T-cell (primary cell): ENCODE measurements at regions not wholly inside any gene's neighbourhood (a gene's known extent, or its start where the extent isn't known, plus 50 kb on each side); places are given as distances from the start of the nearest gene placed in this dataset.

Source experiments
- ATAC-seq, 4 experiments: fragments of 200-7000 bp in 3 of 4; fragments of 150-1000 bp in 1 of 4; cut with Tn5 transposase; replicated peaks in 1 of 4; 1 replicate in 3 of 4; 2 replicates in 1 of 4; pipeline ENCODE4 v1.10.0; 2021; ENCODE audit warnings: moderate library complexity in 3 of 4, mild to moderate bottlenecking in 2 of 4, moderate number of reproducible peaks in 1 of 4
- CTCF ChIA-PET, 2 donors: fragments of 300-600 bp; sonication (Branson Sonifier 250); formaldehyde crosslinking; loops; one replicate each; lab custom pipeline; 2022; ENCODE audit warnings: antibody characterized with exemption in 2 of 2; lab: Charles Lee
- POLR2A ChIA-PET, 2 donors: fragments of 300-600 bp; sonication (Branson Sonifier 250); formaldehyde crosslinking; loops; one replicate each; lab custom pipeline; 2022; ENCODE audit warnings: antibody characterized with exemption in 2 of 2; lab: Charles Lee
- DNase-seq, 35 experiments: peaks; one replicate each; pipeline versions ENCODE4 v3.0.0 to v3.0.0-alpha.2; 2013 to 2023
- H3K27ac ChIP-seq: one replicate; pipeline ENCODE4 v1.5.1; 2013; ENCODE audit warnings: low read length
- H3K27me3 ChIP-seq, 2 experiments: replicated peaks in 1 of 2; 1 replicate in 1 of 2; 2 replicates in 1 of 2; pipeline versions ENCODE4 v1.6.1 to v1.7.0; 2013; ENCODE audit warnings: low read length in 1 of 2, mixed read lengths in 1 of 2; ENCODE audit not compliant: control insufficient read depth in 2 of 2, insufficient read depth in 2 of 2; ENCODE audit errors: extremely low read depth in 1 of 2
- H3K36me3 ChIP-seq, 2 donors: 1 replicate in 1 of 2; 2 replicates in 1 of 2; pipeline versions ENCODE4 v1.6.1 to v1.7.0; 2013; ENCODE audit warnings: low read length in 1 of 2; ENCODE audit not compliant: control insufficient read depth in 2 of 2, insufficient read depth in 1 of 2; ENCODE audit errors: extremely low read depth in 1 of 2
- H3K4me1 ChIP-seq, 2 experiments: 1 replicate in 1 of 2; 2 replicates in 1 of 2; pipeline versions ENCODE4 v1.6.1 to v1.7.0; 2013; ENCODE audit warnings: low read length in 2 of 2, mixed read lengths in 1 of 2; ENCODE audit not compliant: insufficient read depth in 2 of 2, control insufficient read depth in 1 of 2; ENCODE audit errors: extremely low read depth in 1 of 2
- H3K4me3 ChIP-seq, 2 donors: 1 replicate in 1 of 2; 2 replicates in 1 of 2; pipeline versions ENCODE4 v1.5.1 to v1.7.0; 2013; ENCODE audit warnings: mild to moderate bottlenecking in 2 of 2, low read length in 1 of 2, moderate library complexity in 1 of 2; ENCODE audit not compliant: control insufficient read depth in 1 of 2; ENCODE audit errors: extremely low read depth in 1 of 2
- H3K9me3 ChIP-seq: 2 replicates; pipeline ENCODE4 v1.7.0; 2013
- H3K27ac Mint-ChIP-seq, 2 donors: one replicate each; pipeline ENCODE4 v1.8.0; 2020 to 2021; ENCODE audit warnings: mild to moderate bottlenecking in 2 of 2, mixed read lengths in 2 of 2
- H3K27me3 Mint-ChIP-seq, 2 donors: one replicate each; pipeline ENCODE4 v1.8.0; 2021 to 2022; ENCODE audit warnings: mixed read lengths in 2 of 2
- H3K36me3 Mint-ChIP-seq: one replicate; pipeline ENCODE4 v1.8.0; 2021; ENCODE audit warnings: mixed read lengths
- H3K4me1 Mint-ChIP-seq, 3 donors: one replicate each; pipeline ENCODE4 v1.8.0; 2020 to 2022; ENCODE audit warnings: mixed read lengths in 3 of 3, mild to moderate bottlenecking in 1 of 3
- H3K4me3 Mint-ChIP-seq, 3 donors: one replicate each; pipeline ENCODE4 v1.8.0; 2020 to 2022; ENCODE audit warnings: mild to moderate bottlenecking in 3 of 3, mixed read lengths in 3 of 3, moderate library complexity in 3 of 3
- H3K9me3 Mint-ChIP-seq, 3 donors: one replicate each; pipeline ENCODE4 v1.8.0; 2020 to 2022; ENCODE audit warnings: mixed read lengths in 3 of 3
- WGBS: methylation state at CpG from one replicate; pipeline ENCODE4 v1.1.5; 2013; ENCODE audit warnings: missing lambda C conversion rate; ENCODE audit not compliant: insufficient coverage; 5-methylcytosine and 5-hydroxymethylcytosine counted together

DNA sequence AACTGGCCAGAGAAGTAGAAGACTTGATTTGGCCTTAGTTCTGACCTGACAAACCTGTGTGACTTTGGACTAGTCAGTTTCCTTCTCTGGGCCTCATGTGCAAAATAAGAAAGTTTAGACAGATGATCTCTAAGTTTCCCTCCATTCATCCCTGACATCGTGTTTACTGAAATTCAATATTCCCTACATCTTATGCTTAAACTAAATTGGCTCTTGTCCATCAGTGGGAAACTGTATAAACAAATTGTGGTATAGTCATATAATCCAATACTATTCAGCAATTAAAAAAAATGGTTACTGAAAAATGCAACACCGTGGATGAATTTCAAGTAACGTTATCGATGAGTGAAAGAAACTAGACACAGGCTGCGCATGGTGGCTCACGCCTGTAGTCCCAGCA is 64.4 kb upstream of the HRH1 start:
- no peaks in the 10 kb centered on the region for H3K36me3 Mint-ChIP-seq
- no peaks in the 10 kb centered on the region for H3K4me1 Mint-ChIP-seq
- H3K27me3 ChIP-seq, result peaks cover 0 to 9% of the 10 kb centered on the region in 2 experiments
- H3K36me3 ChIP-seq, result no peaks in the 10 kb centered on the region
- DNase-seq, result no peak
- no peak overlapping the region for H3K27ac ChIP-seq
- 93% methylated on average over 5 of the region's 6 CpGs for WGBS
- no peaks in the 10 kb centered on the region for H3K4me1 ChIP-seq
- H3K27ac Mint-ChIP-seq, result no peak overlapping the region
- no peak overlapping the region for H3K4me3 ChIP-seq
- no peak overlapping the region for H3K4me3 Mint-ChIP-seq
- ATAC-seq, result no peak
- POLR2A ChIA-PET, result no interaction called here
- CTCF ChIA-PET, result no interaction called here
- no peaks in the 10 kb centered on the region for H3K9me3 Mint-ChIP-seq
- no peaks in the 10 kb centered on the region for H3K9me3 ChIP-seq
- no peaks in the 10 kb centered on the region for H3K27me3 Mint-ChIP-seq

DNA sequence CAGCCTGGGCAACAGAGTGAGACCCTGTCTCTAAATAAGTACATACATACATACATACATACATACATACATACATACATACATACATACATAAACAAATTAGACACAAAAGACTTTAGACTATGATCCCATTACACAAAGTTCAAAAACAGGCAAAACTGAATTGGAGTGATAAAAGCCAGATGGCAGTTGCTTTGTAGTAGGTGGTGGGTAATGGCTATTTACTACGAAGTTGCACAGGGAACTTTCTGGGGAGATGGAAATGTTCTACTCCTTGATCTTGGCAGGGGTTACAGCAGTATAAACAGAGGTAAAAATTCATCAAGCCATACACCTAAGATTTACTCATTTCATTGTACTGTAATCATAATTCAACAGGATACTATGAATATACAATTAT is 63.7 kb upstream of the HRH1 start:
- H3K4me1 ChIP-seq, result no peaks in the 10 kb centered on the region
- Mint-ChIP-seq H3K27me3 (no peaks in the 10 kb centered on the region), H3K4me1 (no peaks in the 10 kb centered on the region), H3K9me3 (no peaks in the 10 kb centered on the region), H3K27ac (no peak overlapping the region), H3K4me3 (no peak overlapping the region), H3K36me3 (no peaks in the 10 kb centered on the region)
- no peaks in the 10 kb centered on the region for H3K36me3 ChIP-seq
- POLR2A ChIA-PET, result no interaction called here
- peaks cover 0 to 9% of the 10 kb centered on the region in 2 experiments for H3K27me3 ChIP-seq
- H3K9me3 ChIP-seq, result no peaks in the 10 kb centered on the region
- ATAC-seq (no peak), DNase-seq (no peak)
- H3K27ac ChIP-seq, result no peak overlapping the region
- WGBS, result no CpG with 5 or more reads among the region's 1 CpG
- no peak overlapping the region for H3K4me3 ChIP-seq
- CTCF ChIA-PET, result no interaction called here

DNA sequence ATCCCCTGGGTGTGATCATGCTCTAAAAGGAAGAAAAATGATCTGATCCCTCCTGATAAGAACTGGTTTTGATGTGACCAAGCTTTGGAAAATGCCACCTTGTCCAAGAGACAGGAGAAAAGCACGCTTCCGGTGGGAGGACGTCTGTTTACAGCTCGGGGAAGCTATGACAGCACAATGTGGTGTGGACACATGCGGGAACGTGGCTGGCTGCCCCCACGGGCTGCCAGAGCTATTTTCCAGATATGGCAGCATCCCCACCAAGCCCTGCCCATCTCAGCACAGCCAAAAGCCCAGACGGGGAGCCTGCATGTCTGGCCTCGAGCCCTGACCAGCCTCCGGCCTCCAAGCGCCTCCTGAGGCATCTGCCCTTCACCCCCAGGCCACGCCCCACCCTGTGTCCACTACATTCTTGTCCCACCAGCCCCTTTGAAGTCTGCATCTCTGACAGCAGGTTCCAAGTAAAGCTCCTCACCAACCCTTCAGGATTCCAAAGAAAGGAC is 63.2 kb upstream of the HRH1 start:
- H3K9me3 Mint-ChIP-seq, result no peaks in the 10 kb centered on the region
- H3K27me3 Mint-ChIP-seq, result no peaks in the 10 kb centered on the region
- Histone ChIP-seq H3K4me1 (no peaks in the 10 kb centered on the region), H3K9me3 (no peaks in the 10 kb centered on the region), H3K36me3 (no peaks in the 10 kb centered on the region), H3K27me3 (peaks cover 0 to 9% of the 10 kb centered on the region in 2 experiments), H3K4me3 (no peak overlapping the region), H3K27ac (no peak overlapping the region)
- DNase-seq, result no peak
- 62% methylated on average over 10 of the region's 12 CpGs for WGBS
- ChIA-PET POLR2A (no interaction called here), CTCF (no interaction called here)
- peaks cover 0 to under 1% (median under 1%) of the 10 kb centered on the region in 3 donors for H3K4me1 Mint-ChIP-seq
- H3K27ac Mint-ChIP-seq, result no peak overlapping the region
- no peaks in the 10 kb centered on the region for H3K36me3 Mint-ChIP-seq
- H3K4me3 Mint-ChIP-seq, result no peak overlapping the region
- ATAC-seq, result no peak

DNA sequence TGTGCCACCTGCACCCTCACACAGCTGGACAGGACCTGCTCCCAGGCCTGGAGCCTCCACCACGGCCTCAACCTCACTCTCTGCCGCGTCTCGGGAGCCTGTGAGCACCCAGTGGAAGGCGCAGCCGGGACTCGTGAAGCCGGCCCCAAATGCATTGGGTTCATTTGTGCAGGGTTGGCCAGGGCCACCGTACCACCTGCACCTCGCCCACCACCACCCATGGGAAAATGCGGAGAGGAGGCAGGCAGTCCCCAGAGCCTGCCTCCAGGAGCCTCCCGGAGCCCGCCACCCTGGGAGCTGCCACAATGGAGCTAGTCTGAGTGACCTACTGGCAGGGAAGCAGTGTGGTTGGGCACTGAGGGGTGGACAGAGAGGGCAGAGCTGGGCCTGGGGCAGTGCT is 62.5 kb upstream of the HRH1 start:
- peaks cover 0 to 1% of the 10 kb centered on the region in 2 donors for H3K27me3 Mint-ChIP-seq
- Histone ChIP-seq H3K4me1 (peaks cover 0 to 5% of the 10 kb centered on the region in 2 experiments), H3K9me3 (no peaks in the 10 kb centered on the region), H3K4me3 (no peak overlapping the region), H3K36me3 (no peaks in the 10 kb centered on the region), H3K27me3 (peaks cover 0 to 9% of the 10 kb centered on the region in 2 experiments), H3K27ac (no peak overlapping the region)
- POLR2A ChIA-PET, result no interaction called here
- H3K27ac Mint-ChIP-seq, result no peak overlapping the region
- H3K36me3 Mint-ChIP-seq, result no peaks in the 10 kb centered on the region
- no peak for DNase-seq
- no peak for ATAC-seq
- H3K9me3 Mint-ChIP-seq, result no peaks in the 10 kb centered on the region
- H3K4me1 Mint-ChIP-seq, result peaks cover 5 to 6% (median 5%) of the 10 kb centered on the region in 3 donors
- H3K4me3 Mint-ChIP-seq, result no peak overlapping the region
- CTCF ChIA-PET, result no interaction called here
- 69% methylated on average over 10 of the region's 13 CpGs for WGBS

DNA sequence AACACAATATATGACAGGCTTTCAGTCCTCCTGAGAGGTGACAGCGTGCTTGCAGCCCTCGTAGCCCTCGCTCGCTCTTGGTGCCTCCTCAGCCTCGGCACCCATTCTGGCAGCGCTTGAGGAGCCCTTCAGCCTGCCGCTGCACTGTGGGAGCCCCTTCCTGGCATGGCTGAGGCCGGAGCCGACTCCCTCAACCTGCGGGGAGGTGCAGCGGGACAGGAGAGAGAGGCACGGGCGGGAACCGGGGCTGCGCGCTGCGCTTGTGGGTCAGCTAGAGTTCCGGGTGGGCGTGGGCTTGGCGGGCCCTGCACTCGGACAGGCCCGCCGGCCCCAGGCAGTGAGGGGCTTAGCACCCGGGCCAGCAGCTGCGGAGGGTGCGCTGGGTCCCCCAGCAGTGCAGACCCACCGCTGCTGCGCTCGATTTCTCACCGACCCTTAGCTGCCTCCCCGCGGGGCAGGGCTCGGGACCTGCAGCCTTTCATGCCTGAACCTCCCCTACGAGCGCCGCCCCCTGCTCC is 60.4 kb upstream of the HRH1 start:
- Mint-ChIP-seq H3K27ac (no peak overlapping the region), H3K9me3 (no peaks in the 10 kb centered on the region), H3K27me3 (peaks cover 0 to 1% of the 10 kb centered on the region in 2 donors), H3K36me3 (no peaks in the 10 kb centered on the region), H3K4me1 (peaks cover 5 to 10% (median 8%) of the 10 kb centered on the region in 3 donors), H3K4me3 (no peak overlapping the region)
- ChIA-PET POLR2A (no interaction called here), CTCF (no interaction called here)
- 94% methylated on average over 32 of the region's 36 CpGs for whole genome bisulfite sequencing
- H3K4me1 ChIP-seq, result peaks cover 0 to 6% of the 10 kb centered on the region in 2 experiments
- no peak overlapping the region for H3K4me3 ChIP-seq
- no peak for DNase-seq
- no peak for ATAC-seq
- peaks cover 0 to 9% of the 10 kb centered on the region in 2 experiments for H3K27me3 ChIP-seq
- H3K36me3 ChIP-seq, result no peaks in the 10 kb centered on the region
- no peak overlapping the region for H3K27ac ChIP-seq
- no peaks in the 10 kb centered on the region for H3K9me3 ChIP-seq

DNA sequence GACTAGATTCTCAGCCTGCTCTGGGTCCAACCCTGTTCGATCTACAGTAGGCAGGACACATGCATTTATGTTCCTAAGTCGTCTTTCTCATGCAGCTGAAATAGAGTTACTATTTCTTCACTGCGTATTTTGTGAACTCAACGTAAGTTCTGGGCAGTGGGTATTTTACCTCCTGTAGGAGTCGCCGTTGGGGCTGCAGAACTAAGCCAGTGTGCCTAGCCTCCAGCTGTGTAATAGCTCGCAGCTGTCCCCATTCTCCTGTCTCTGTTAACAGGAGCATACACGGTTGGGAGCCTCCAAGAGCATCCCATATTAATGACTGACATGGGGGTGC is 58.4 kb upstream of the HRH1 start:
- WGBS, result 90% methylated on average over 3 of the region's 8 CpGs
- H3K4me1 Mint-ChIP-seq, result peaks cover 5 to 10% (median 8%) of the 10 kb centered on the region in 3 donors
- DNase-seq (no peak), ATAC-seq (no peak)
- Histone ChIP-seq H3K4me1 (peaks cover 0 to 6% of the 10 kb centered on the region in 2 experiments), H3K27me3 (peaks cover 0 to 9% of the 10 kb centered on the region in 2 experiments), H3K36me3 (no peaks in the 10 kb centered on the region), H3K4me3 (no peak overlapping the region), H3K27ac (no peak overlapping the region), H3K9me3 (no peaks in the 10 kb centered on the region)
- ChIA-PET CTCF (interaction anchor here in 1 of 2 donors (0.6 kb wide), 1 partner anchor 11 kb away, joined by 3 read pairs; no protein-coding TSS in a partner anchor), POLR2A (no interaction called here)
- no peaks in the 10 kb centered on the region for H3K36me3 Mint-ChIP-seq
- no peaks in the 10 kb centered on the region for H3K9me3 Mint-ChIP-seq
- peaks cover 0 to 1% of the 10 kb centered on the region in 2 donors for H3K27me3 Mint-ChIP-seq
- no peak overlapping the region for H3K4me3 Mint-ChIP-seq
- H3K27ac Mint-ChIP-seq, result no peak overlapping the region
